Myocyte (in vitro differentiated cells): ENCODE measurements at regions not wholly inside any gene's neighbourhood (a gene's known extent, or its start where the extent isn't known, plus 50 kb on each side); places are given as distances from the start of the nearest gene placed in this dataset.
"Not testable (repeated sequence)": the region's sequence is repeated elsewhere in the genome, so short reads cannot be mapped to it uniquely, and the experiment has no call there.

ENCODE experiments used
- DNase-seq: peaks from one replicate; pipeline ENCODE4 v3.0.0-alpha.2; 2012; ENCODE audit warnings: low read depth

- DNase-seq = not testable (repeated sequence)
Measured at GRCh38 chrX:84856791-84857190, 146.9 kb upstream of the APOOL start.

- not testable (repeated sequence) for DNase-seq
Measured at GRCh38 chrX:84858771-84859170, 144.9 kb upstream of the APOOL start.

GRCh38 chrX:84865113-84865512 is 138.6 kb upstream of the APOOL start:
- no peak for DNase-seq

GRCh38 chrX:84870281-84870680 is 133.4 kb upstream of the APOOL start:
- DNase-seq = not testable (repeated sequence)

GRCh38 chrX:84872160-84872771 is 131.4 kb upstream of the APOOL start:
- not testable (repeated sequence) for DNase-seq

GRCh38 chrX:84873176-84873575 is 130.5 kb upstream of the APOOL start:
- no peak for DNase-seq

- no peak for DNase-seq
Measured at GRCh38 chrX:84876876-84877275, 126.8 kb upstream of the APOOL start.

GRCh38 chrX:84893897-84894296 is 109.8 kb upstream of the APOOL start:
- no peak for DNase-seq

- DNase-seq = peak; percentile 22
Measured at GRCh38 chrX:84907324-84907968, 96.2 kb upstream of the APOOL start.

- no peak for DNase-seq
Measured at GRCh38 chrX:84909151-84909550, 94.5 kb upstream of the APOOL start.

- DNase-seq = no peak
Measured at GRCh38 chrX:84924624-84925023, 79.1 kb upstream of the APOOL start.

- DNase-seq = no peak
Measured at GRCh38 chrX:84932814-84933213, 70.9 kb upstream of the APOOL start.

- no peak for DNase-seq
Measured at GRCh38 chrX:84933956-84934556, 69.6 kb upstream of the APOOL start.
